ENCODE measurements at regions not wholly inside any gene's neighbourhood (a gene's known extent, or its start where the extent isn't known, plus 50 kb on each side); places are given as distances from the start of the nearest gene placed in this dataset.
"Not testable (repeated sequence)": the region's sequence is repeated elsewhere in the genome, so short reads cannot be mapped to it uniquely, and the experiment has no call there.

DNA sequence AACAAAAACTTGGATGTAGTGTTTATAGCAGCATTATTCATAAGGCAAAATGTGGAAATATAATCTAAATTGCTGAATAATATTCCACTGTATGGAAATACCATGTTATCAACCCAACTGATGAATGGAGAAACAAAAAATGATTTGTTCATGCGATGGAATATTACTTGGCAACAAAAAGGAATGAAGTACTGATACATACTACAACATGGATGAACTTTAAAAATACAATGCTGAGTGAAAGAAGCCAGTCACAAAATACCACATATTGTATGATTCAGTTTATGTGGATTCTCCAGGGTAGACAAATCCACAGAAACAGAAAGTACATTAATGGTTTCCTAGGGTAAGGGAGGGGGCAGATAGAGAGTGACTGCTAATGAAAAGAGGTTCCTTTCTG is 83.7 kb upstream of the DNAH5 start:
- Histone ChIP-seq H3K4me3 (no peak overlapping the region), H3K9me3 (no peaks in the 10 kb centered on the region), H3K27ac (no peak overlapping the region), H3K27me3 (no peaks in the 10 kb centered on the region), H3K4me1 (no peaks in the 10 kb centered on the region), H3K36me3 (no peaks in the 10 kb centered on the region)
- TF ChIP-seq CTCF (IDR thresholded peaks at IDR 0.05) (no peak), EP300 (IDR thresholded peaks at IDR 0.05) (no peak), POLR2A (IDR thresholded peaks at IDR 0.05) (no peak), POLR2AphosphoS5 (IDR thresholded peaks at IDR 0.05) (no peak)
- WGBS, 5 donors, result 91 to 98% (median 96%) methylated on average over 1 of the region's 1 CpG
- DNase-seq, result no peak
- intact Hi-C loops (cut with DNase I; ENCODE audit: low total_unique reads), result no loop called here

- Histone ChIP-seq H3K36me3 (no peaks in the 10 kb centered on the region), H3K9me3 (no peaks in the 10 kb centered on the region), H3K4me3 (no peak overlapping the region), H3K27me3 (no peaks in the 10 kb centered on the region), H3K4me1 (no peaks in the 10 kb centered on the region), H3K27ac (peak overlapping the region in 2 of 5 donors; percentile 4 to 61)
- 24 to 48% (median 30%) methylated on average over 4 of the region's 4 CpGs for WGBS, 5 donors
- intact Hi-C loops (cut with DNase I; ENCODE audit: low total_unique reads), result no loop called here
- DNase-seq, result peak in 1 of 2 donors; percentile 44
- no peak for TF ChIP-seq POLR2A (IDR thresholded peaks at IDR 0.05)
- peak in 1 of 7 experiments; percentile 19 for TF ChIP-seq CTCF (IDR thresholded peaks at IDR 0.05)
- TF ChIP-seq POLR2AphosphoS5 (IDR thresholded peaks at IDR 0.05), result peak in 1 of 3 donors; percentile 35
- TF ChIP-seq EP300 (IDR thresholded peaks at IDR 0.05), result no peak
Measured at GRCh38 chr5:14025569-14026286, 81.2 kb upstream of the DNAH5 start.

DNA sequence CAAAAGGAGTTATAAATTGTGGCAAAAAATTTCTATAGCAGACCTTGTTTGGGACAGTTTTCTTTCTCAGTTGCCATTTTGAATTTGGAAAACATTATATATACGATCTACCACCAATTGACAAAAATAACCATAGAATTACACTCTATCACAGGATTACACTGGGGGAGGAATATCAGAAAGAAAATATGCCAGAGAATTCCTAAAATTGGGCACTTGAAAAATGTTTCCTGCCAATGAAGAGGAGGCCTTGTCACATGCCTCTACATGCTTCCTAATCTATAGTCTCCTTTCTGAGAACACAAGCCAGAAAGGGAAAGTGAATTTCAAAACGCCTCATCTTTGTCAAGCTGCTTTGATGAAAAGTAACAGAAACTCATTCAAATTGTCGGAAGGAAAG is 78.5 kb upstream of the DNAH5 start:
- WGBS, 5 donors, result 80 to 91% (median 90%) methylated on average over 3 of the region's 3 CpGs
- no peaks in the 10 kb centered on the region for H3K4me1 ChIP-seq
- TF ChIP-seq EP300 (IDR thresholded peaks at IDR 0.05) (no peak), POLR2AphosphoS5 (IDR thresholded peaks at IDR 0.05) (no peak), CTCF (IDR thresholded peaks at IDR 0.05) (no peak), POLR2A (IDR thresholded peaks at IDR 0.05) (no peak)
- intact Hi-C loops (cut with DNase I; ENCODE audit: low total_unique reads), result no loop called here
- no peaks in the 10 kb centered on the region for H3K36me3 ChIP-seq
- no peaks in the 10 kb centered on the region for H3K9me3 ChIP-seq
- H3K27me3 ChIP-seq, result peaks cover 0 to 1% (median 0%) of the 10 kb centered on the region in 3 donors
- H3K27ac ChIP-seq, result no peak overlapping the region
- H3K4me3 ChIP-seq, result no peak overlapping the region
- DNase-seq, result no peak

DNA sequence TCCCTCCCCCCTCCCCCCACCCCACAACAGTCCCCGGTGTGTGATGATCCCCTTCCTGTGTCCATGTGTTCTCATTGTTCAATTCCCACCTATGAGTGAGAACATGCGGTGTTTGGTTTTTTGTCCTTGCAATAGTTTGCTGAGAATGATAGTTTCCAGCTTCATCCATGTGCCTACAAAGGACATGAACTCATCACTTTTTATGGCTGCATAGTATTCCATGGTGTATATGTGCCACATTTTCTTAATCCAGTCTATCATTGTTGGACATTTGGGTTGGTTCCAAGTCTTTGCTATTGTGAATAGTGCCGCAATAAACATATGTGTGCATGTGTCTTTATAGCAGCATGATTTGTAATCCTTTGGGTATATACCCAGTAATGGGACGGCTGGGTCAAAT is 76.5 kb upstream of the DNAH5 start:
- 78 to 100% (median 97%) methylated on average over 2 to 3 of the region's 4 CpGs for WGBS, 5 donors
- intact Hi-C loops (cut with DNase I; ENCODE audit: low total_unique reads); H3K4me3 ChIP-seq; DNase-seq; H3K9me3 ChIP-seq; H3K4me1 ChIP-seq; H3K27ac ChIP-seq; H3K36me3 ChIP-seq: not testable (repeated sequence)
- H3K27me3 ChIP-seq, result peaks cover 0 to 12% (median 0%) of the 10 kb centered on the region in 3 donors

DNA sequence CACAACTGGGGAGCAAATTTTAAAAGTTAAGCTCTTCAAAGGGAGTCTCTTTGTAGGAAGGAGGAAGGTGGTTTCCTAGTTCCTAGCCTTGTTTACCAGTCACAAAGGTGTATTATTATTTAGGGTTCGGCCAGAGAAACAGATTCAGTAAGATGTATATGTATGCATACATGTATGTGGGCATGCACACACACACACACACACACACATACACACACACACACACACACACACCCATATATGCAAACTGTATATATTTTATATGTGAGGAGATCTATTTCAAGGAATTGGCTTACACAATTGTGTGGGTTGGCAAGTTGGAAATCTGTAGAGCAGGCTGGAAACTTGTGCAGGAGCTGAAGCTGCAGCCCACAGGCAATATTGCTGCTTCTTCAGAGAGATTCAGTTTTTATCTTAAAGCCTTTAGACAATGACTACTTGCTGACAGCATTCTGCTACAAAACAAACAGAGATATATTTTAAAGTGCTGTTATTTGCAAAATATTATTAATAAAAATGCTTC is 75.3 kb upstream of the DNAH5 start:
- 74 to 90% (median 81%) methylated on average over 1 of the region's 1 CpG for WGBS, 5 donors
- H3K4me3 ChIP-seq, result no peak overlapping the region
- intact Hi-C loops (cut with DNase I; ENCODE audit: low total_unique reads), result no loop called here
- no peaks in the 10 kb centered on the region for H3K36me3 ChIP-seq
- H3K9me3 ChIP-seq, result no peaks in the 10 kb centered on the region
- no peak for TF ChIP-seq CTCF (IDR thresholded peaks at IDR 0.05)
- TF ChIP-seq POLR2A (IDR thresholded peaks at IDR 0.05), result no peak
- TF ChIP-seq EP300 (IDR thresholded peaks at IDR 0.05), result no peak
- TF ChIP-seq POLR2AphosphoS5 (IDR thresholded peaks at IDR 0.05), result no peak
- no peak for DNase-seq
- no peak overlapping the region for H3K27ac ChIP-seq
- H3K27me3 ChIP-seq, result peaks cover 0 to 12% (median 0%) of the 10 kb centered on the region in 3 donors
- H3K4me1 ChIP-seq, result no peaks in the 10 kb centered on the region
